ENCODE measurements at regions not wholly inside any gene's neighbourhood (a gene's known extent, or its start where the extent isn't known, plus 50 kb on each side); places are given as distances from the start of the nearest gene placed in this dataset.

DNA sequence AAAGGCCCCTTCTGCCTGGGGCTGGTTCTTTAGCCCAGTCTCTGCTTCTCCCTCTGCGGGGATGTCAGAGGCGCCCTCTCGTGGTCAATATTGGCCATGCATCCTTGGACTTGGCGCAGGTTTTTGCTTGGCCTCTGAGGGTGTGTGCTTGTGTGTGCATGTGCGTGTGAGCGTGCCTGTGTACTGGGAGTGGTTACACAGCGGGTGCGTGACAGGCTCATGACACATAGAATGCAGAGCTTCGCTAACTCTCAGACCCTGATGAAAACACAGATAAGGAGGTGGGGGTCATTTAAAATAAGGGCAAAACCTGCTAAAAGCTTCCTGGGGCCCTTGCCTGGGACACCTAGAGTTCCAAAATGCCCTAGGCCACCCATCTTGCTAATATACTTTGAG, 160.9 kb downstream of the SMAD6 start:
- H3K9me3 ChIP-seq: no peaks in the 10 kb centered on the region
- H3K4me3 ChIP-seq: no peak overlapping the region
- intact Hi-C loops (cut with DNase I): no loop called here
- no peaks in the 10 kb centered on the region for H3K36me3 ChIP-seq
- peaks cover 0 to 23% (median 3%) of the 10 kb centered on the region in 4 donors for H3K4me1 ChIP-seq
- no peaks in the 10 kb centered on the region for H3K27me3 ChIP-seq
- no peak overlapping the region for H3K27ac ChIP-seq
- WGBS, 2 donors: 1 to 6% methylated on average over 9 of the region's 9 CpGs
- peak; percentile 86 for DNase-seq
- TF ChIP-seq, protein P1, sequence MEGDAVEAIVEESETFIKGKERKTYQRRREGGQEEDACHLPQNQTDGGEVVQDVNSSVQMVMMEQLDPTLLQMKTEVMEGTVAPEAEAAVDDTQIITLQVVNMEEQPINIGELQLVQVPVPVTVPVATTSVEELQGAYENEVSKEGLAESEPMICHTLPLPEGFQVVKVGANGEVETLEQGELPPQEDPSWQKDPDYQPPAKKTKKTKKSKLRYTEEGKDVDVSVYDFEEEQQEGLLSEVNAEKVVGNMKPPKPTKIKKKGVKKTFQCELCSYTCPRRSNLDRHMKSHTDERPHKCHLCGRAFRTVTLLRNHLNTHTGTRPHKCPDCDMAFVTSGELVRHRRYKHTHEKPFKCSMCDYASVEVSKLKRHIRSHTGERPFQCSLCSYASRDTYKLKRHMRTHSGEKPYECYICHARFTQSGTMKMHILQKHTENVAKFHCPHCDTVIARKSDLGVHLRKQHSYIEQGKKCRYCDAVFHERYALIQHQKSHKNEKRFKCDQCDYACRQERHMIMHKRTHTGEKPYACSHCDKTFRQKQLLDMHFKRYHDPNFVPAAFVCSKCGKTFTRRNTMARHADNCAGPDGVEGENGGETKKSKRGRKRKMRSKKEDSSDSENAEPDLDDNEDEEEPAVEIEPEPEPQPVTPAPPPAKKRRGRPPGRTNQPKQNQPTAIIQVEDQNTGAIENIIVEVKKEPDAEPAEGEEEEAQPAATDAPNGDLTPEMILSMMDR (IDR thresholded peaks at IDR 0.05): peak; percentile 49 to 94 (median 84)
- no peak for TF ChIP-seq EP300 (IDR thresholded peaks at IDR 0.05)

DNA sequence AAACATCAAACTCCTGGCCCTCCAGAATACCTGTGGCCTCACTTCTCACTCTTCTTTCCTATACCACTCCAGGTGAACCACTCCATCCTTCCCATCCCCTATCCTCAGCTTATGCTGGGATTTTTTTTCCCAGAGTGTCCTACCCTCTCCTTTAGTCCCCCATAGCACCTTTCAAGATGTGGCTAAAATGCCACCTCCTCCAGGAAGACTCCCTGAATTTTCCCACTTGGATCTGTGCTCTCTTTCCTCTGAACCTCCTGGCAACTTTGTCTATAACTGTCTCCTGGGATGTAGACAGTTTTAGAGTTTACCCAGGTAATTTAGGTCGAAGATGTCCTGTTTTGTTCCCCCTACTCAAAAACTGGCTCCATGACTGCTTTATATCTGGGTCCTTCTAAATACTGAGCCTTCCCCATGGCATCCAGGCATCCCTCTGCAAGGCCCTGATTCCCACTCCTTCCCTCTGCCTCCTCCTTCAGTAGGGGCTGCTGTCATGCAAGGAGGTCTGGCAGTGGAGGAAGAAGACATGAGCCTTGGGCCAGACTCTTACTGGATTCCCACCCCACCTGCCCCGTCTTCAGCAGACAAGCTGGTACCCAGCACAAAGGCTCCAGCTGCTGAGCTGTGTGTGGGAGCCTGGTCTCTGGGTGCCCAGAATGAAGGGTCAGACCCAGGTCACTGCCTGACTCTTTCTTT, 161.5 kb downstream of the SMAD6 start:
- Histone ChIP-seq H3K27me3 (no peaks in the 10 kb centered on the region), H3K4me1 (peaks cover 0 to 23% (median 3%) of the 10 kb centered on the region in 4 donors), H3K36me3 (no peaks in the 10 kb centered on the region), H3K4me3 (no peak overlapping the region), H3K9me3 (no peaks in the 10 kb centered on the region), H3K27ac (no peak overlapping the region)
- intact Hi-C loops (cut with DNase I): no loop called here
- TF ChIP-seq EP300 (IDR thresholded peaks at IDR 0.05) (no peak), POLR2AphosphoS5 (IDR thresholded peaks at IDR 0.05) (no peak), POLR2A (IDR thresholded peaks at IDR 0.05) (no peak)
- TF ChIP-seq, protein P1 (IDR thresholded peaks at IDR 0.05): no peak
- WGBS, 2 donors: 65 to 79% methylated on average over 2 of the region's 2 CpGs
- peak; percentile 36 for DNase-seq

DNA sequence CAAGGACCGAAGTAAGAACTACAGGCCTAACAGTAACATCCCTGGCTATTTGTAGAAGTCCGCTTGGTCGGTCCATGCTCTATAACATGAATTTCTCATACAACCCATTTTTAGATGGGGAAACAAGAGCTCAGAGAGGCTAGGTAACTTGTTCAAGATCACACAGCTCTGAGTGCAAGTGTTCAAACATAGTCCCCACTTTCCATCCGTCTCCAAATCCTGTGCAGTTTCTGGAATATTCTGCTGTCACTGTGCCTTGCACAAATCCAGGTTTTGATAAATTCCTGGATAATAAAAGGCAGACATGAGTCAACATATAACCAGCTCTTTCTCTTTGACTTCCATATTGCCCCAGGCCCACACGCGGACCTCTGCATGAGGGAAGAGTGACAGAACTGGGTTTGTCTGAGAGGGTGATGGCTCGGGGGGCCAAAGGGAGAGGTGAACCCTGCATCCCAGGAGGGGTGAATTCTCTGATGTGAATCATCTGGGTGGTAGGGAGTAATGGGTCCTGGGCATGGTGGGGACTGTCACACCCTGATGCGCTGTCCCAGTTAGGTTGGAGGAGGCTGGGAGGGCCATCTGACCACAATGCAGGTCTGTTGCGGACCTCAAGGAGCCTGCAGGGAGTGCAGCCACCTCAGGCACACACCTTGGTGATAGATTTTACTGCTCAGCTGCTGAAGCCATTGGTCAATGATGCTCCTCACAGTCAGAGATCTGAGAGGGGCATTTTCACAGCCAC, 162.2 kb downstream of the SMAD6 start:
- Histone ChIP-seq H3K4me3 (no peak overlapping the region), H3K27ac (no peak overlapping the region), H3K36me3 (no peaks in the 10 kb centered on the region), H3K27me3 (no peaks in the 10 kb centered on the region), H3K4me1 (peaks cover 0 to 23% (median 3%) of the 10 kb centered on the region in 4 donors), H3K9me3 (no peaks in the 10 kb centered on the region)
- TF ChIP-seq EP300 (IDR thresholded peaks at IDR 0.05): no peak
- TF ChIP-seq, protein P1 (IDR thresholded peaks at IDR 0.05): no peak
- TF ChIP-seq POLR2AphosphoS5 (IDR thresholded peaks at IDR 0.05): no peak
- no peak for TF ChIP-seq POLR2A (IDR thresholded peaks at IDR 0.05)
- 92 to 95% methylated on average over 9 of the region's 9 CpGs for WGBS, 2 donors
- intact Hi-C loops (cut with DNase I): no loop called here
- DNase-seq: peak; percentile 26

DNA sequence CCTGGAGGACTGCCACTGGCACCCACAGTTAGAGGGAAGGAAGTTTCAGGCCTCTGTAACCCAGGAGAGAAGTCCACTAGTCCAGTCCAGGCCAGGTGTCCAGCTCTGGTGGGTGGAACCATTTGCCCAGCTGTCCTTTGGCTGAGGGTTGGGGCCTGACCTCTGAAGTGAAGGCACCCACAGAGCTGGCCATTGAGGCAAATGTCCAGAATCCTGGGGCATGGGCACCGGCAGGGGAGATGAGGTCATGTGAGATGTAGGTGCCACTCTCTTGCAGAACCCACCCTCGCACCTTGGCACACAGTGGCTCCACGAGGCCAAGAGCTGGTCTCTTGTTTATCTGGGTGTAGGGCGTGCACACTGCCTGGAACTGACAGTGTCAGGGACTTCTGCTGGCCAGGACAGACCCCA, 162.8 kb downstream of the SMAD6 start:
- Histone ChIP-seq H3K36me3 (no peaks in the 10 kb centered on the region), H3K9me3 (no peaks in the 10 kb centered on the region), H3K4me1 (peaks cover 0 to 23% (median 3%) of the 10 kb centered on the region in 4 donors), H3K4me3 (no peak overlapping the region), H3K27me3 (no peaks in the 10 kb centered on the region), H3K27ac (no peak overlapping the region)
- WGBS, 2 donors: 88 to 93% methylated on average over 4 of the region's 4 CpGs
- peak; percentile 45 for DNase-seq
- TF ChIP-seq POLR2AphosphoS5 (IDR thresholded peaks at IDR 0.05) (no peak), POLR2A (IDR thresholded peaks at IDR 0.05) (no peak), EP300 (IDR thresholded peaks at IDR 0.05) (no peak)
- TF ChIP-seq, protein P1 (IDR thresholded peaks at IDR 0.05): no peak
- intact Hi-C loops (cut with DNase I): no loop called here
